NK-92 treated with Interleukin-12 subunit alpha and Interleukin-12 subunit beta, amount 100 ng/mL, for 24 hours (cell line): ENCODE measurements at regions not wholly inside any gene's neighbourhood (a gene's known extent, or its start where the extent isn't known, plus 50 kb on each side); places are given as distances from the start of the nearest gene placed in this dataset.

Experiments
- DNase-seq: peaks from one replicate; lab custom pipeline; 2025; lab: John Stamatoyannopoulos, UW

DNA sequence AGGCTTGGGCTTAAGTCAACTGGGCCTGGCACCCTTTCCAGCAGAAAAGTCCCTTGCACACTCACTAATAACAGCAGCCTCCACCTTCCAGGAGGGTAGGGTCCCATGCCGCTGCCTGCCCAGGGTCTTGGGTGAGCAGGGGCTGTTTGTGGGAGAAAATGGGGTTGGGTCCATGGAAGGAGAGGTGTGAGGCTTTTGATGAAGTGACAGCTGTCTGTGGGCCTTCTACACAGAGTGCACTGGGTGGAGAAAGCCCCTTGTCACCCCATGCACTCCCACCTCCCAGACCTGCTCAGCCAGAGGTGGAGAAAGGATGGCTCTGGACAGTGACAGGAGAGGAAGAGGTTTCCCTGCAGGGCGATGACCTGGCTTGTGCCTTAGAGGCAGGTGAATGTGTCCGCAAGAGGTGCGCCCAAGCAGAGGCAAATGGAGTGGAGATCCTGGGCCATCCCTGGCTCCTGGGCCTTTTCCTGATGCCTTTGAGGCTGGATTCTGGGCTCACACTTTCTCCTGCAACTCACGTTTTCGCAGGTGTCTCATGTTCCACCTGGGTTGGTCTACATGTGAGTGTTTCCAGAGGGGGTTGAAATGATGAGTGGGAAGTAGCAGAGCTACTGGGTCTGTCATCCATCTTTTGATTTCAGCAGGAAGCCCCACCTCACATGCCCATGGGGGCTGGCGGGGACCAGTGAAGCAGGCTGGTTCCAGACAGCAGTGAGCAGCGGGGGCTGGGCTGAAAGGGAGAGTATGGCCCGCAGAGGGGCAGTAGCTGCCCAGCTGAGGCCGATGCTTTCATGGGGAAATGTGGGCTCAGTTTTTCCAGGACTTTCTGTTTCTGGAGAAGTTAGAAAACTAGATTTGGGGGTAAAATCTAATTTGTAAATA lies 85.2 kb upstream of the PRR23E start:
- no peak for DNase-seq

GRCh38 chr3:127108796-127109195 lies 84.1 kb upstream of the PRR23E start:
- DNase-seq, result no peak

GRCh38 chr3:127110982-127111693 lies 81.8 kb upstream of the PRR23E start:
- no peak for DNase-seq

DNA sequence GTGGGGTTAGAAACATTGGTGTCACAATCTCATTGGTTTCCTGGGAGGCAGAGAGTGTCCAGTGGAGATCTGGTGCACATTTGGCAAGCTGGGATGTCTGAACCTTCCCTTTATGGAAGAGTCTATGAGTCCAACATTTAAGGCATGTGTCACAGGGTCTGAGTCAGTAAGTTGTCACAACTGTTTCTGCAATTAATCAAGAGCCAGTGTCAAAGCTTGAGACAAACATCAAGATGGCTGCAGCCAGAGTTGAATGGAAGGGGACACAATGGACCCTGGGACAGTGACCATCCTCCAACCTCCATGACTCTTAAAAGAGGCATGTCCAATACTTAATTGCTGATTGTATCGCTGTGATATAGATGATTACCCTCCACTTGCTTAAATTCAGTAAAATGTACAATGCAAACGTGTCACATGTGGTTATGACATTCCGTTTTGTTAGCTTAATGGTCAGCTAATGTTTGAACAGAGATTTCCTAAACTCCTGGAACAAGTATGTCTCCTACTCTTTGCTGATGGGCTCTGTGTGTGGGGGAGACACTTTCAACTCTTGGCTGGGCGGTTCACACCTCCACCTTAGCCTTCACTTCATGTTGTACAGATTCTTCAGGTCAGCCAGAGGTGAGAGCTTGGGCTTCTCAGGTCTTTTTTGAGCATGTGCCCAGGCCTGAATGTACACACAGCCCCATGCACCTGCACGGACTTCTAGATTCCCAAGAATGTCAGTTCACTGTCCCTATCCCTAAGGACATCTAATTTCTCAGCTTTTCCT lies 79.9 kb upstream of the PRR23E start:
- DNase-seq, result no peak

DNA sequence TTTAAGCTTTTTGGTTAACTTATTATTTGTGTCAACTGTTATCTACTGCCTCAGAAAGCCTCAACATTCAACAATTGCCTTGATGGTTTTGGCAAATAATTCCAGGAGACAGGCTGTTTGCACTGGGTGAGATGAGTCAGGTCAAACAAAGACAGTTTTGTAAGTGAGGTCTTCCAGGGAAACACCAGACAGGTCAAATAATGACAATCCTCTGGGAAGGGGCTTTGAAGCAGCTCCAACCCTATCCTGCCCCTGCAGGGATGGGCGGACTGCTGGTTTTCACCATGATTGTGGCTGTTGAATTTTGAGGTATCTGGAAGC lies 79.4 kb upstream of the PRR23E start:
- DNase-seq, result no peak

- DNase-seq, result no peak
Measured at GRCh38 chr3:127114337-127115070, 78.4 kb upstream of the PRR23E start.

DNA sequence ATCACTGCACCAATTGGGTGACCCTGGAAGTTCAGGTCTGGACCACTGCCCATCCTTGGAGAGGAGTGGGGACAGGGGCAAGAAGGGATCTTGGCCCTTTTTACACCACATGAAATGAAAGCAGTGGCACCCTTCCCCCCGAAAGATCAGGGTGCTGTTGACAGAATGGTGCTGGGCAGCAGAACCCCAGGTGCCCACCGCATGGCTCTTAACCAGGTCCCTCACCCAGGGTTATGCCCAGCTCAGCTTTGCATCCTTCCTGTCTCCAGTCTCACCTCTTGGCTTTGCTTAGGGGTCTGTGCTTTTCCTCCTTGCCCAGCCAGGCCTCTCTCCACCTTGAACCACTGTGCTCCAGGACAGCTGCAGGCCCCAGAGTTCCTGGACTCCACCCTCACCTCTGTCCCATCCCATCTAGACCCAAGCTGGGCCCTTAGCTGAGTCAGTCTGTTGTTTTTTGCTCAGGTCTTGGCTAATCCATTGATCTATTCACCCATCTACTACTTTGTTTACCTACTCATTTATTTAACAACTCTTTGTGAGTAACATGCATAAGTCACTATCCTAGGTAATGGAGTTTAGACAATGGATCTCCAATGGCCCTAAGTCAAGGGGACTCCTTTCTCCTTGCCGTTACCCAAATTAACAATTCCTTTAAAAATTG lies 77.1 kb upstream of the PRR23E start:
- no peak for DNase-seq

DNA sequence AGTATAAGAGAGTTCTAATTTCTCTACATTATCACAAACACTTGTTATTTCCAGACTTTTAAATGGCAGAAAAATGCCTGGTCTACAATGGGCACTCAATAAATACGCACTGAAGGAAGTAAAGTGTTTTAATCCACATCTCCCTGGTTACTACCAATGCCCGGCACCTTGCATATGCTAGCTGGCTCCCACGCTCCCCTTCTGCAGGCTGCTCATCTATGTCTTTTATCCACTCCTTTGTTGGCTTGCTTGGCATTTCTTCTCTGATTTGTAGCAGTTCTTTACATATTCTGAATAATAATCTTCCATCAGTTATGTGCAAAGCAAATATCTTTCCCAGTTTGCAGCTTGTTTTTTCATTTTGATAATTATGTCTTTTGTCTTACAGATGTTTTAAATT lies 74.6 kb upstream of the PRR23E start:
- DNase-seq, result no peak

DNA sequence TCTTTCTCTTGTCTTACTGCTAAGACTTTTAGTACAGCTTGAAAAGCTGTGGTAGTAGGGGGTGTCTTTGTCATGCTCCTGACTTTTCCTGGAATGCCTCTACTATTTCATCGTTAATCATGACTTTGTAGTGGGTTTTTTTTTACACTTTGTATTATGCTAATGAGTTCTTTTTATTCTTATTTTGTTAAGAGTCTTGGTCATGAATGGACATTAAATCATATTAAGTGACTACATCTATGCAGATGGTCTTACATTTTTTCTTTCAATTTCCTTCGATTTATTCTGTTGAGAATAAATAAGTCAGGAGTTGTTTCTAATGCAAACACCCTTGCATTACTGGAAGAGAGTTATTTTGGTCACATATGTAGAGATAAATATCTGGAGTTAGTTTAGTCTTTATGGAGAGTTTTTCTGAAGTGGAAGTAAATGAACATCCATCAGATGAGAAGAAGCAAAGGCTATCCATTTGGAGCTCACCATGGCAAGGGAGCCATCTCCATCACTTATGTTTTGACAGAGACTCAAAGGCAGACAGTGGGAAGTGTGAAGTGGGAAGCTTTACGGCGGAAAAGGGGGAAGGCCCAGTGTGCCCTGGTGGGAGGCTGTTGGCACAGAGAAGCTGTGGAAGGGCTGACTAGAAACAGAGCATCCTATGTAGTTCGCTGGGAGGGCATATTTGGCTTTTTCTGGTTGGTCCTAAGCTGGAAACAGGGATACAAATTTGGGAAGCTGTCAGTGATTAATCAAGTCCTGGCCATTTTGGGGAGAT lies 73.1 kb upstream of the PRR23E start:
- DNase-seq, result no peak

DNA sequence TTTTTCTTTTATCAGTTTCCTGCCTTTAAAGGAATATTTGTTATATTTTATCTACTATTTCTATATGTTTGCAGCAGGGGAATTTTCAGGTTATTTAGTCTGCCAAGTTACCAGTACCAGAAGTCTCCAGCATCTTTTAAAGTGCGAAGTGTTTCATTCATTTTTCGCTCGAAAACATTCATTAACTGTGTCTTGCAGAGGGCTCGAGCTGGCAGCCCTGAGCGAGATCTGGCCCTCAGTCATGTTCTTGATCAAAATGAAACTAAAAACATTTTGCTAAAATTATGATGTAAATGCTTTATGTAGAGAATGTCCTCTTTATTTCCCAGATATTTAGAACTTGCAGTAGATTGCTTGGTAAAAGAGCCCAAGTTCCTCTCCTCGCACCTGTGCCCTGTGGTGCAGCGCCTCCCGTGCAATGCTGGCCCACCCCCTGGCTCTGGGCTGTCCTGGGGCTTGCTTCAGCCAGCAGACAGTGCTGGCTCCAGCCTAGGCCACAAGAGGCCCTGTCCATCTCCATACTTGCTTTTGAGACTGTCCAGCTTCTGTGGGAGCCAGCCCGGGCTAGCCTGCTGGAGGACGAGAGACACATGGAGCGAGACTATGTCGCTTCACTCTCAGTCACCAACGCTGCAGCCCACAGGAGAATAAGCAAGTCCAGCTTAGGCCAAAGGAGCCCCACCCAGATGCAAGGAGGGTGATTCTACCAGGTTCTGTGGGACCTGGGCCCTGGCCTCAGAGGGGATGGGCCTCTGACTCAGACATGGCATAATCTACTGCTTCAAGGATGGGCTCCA lies 71.9 kb upstream of the PRR23E start:
- DNase-seq, result no peak

GRCh38 chr3:127121885-127122284 lies 71.0 kb upstream of the PRR23E start:
- no peak for DNase-seq

GRCh38 chr3:127123533-127123932 lies 69.4 kb upstream of the PRR23E start:
- DNase-seq, result no peak

GRCh38 chr3:127124120-127124519 lies 68.8 kb upstream of the PRR23E start:
- DNase-seq, result no peak

- DNase-seq, result no peak
Measured at GRCh38 chr3:127131424-127132170, 61.3 kb upstream of the PRR23E start.

DNA sequence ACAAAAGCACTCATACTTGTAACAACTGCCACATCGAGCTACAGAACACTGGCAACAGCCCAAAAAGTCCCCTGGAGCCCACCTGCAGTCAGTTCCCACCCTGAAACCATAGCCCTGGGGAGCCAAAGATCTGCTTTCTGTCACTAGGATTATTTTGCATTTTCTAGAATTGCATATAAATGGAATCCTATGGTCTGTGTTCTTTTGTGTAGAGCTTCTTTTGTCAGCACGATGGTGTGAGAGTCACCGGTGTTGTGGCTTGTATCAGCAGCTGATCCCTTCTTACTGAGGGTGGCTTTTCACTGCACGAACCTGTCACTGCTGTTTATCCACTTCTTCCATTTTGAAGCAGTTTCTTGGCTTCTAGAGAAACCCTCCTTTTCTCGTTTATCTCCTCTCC lies 60.1 kb upstream of the PRR23E start:
- DNase-seq, result no peak

DNA sequence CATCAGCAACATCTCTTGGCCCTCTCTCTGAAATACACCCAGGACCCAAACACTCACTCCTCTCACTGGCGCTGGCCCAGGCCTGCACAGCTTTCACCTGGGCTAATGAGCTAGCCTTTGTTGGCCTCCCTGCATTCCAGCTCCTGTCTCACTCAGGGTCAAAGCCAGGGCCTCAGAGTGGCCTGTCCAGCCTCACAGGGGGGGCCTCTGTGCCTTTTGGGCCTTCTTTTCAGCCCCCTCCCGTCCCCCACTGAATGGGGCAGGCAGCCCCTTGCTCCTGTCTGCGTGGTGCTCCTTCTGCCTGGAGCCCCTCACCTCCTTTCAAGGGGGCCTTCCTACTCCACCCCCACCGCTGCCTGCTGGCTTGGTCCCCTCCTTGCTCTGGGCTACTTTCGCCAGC lies 59.0 kb upstream of the PRR23E start:
- no peak for DNase-seq

DNA sequence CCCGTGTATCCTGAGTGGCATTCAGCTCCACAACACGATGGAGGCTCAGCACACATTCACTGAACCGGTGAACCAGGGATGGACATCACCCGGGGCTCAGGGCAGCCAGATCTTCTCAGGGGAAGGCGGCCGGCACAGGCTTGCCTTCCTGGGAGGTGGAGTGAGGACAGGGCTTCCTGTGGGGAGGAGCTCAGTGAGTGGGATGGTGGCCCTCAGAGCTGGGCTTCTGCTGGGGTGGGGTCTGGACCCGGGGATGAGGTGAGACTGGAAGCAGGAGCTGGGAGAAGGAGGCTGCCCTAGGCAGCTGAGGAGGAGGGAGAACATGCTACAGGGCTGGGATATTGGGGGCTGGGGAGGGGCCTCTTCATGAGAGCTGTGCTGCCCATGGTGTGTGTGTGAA lies 58.5 kb upstream of the PRR23E start:
- DNase-seq, result no peak

DNA sequence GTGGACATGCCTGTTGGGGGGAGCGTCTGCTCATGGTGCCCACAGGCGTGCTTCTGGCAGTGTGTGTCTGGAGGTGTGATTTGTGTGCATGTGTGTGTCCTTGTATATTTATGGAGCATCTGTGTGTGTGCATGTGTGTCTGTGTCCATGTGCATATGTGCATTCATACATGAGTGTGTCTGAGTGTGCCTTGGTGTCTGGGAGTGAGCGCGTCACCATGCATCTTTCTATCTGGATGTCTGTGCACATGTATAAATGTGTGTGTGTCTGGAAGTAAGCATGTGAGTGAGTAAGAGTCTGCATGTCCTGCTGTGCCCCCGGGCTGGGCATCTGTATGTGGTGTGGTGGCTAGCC lies 58.1 kb upstream of the PRR23E start:
- DNase-seq, result no peak

DNA sequence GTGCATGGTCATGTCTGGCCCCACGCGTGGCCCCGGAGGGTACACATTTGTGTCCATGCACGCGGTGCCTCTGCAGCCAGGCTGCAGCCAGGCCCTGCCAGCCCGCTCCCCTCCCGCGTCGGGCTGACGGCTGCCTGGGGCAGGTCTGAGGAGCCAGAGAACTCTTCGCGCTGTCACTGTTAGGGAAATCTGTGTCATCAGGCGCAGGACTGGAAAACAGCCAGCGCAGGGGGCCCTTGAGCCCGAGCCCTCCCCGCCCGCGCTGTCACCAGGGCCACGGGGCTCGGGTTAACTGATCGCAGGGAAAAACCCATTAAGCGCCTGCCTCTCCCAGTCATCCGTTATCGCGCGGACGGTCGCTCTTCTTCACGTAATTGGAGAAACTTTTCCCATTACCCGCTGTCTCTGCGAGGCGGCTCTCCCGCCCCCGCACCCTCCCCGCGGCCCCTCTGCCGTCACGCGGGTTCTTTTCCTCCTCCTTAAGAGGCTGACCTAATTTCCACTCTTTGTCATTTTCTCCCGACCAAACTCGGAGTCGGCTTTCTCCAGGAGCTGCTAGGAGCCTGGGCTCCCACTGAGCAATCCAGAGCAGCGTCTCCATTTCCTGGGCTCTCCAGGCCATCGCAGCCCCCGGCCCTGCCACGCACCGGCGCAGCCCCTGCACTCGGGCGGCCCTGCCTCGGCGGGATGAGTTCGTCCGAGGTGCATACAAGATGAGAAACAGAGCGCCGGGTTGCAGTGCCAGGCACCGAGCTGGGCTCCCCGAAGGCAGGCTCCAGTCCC lies 57.5 kb upstream of the PRR23E start:
- DNase-seq, result no peak
